ENCODE measurements at regions not wholly inside any gene's neighbourhood (a gene's known extent, or its start where the extent isn't known, plus 50 kb on each side); places are given as distances from the start of the nearest gene placed in this dataset.
A peak's percentile ranks its signal among the peaks of the same experiment; 100 is the strongest.
"Not testable (repeated sequence)": the region's sequence is repeated elsewhere in the genome, so short reads cannot be mapped to it uniquely, and the experiment has no call there.

DNA sequence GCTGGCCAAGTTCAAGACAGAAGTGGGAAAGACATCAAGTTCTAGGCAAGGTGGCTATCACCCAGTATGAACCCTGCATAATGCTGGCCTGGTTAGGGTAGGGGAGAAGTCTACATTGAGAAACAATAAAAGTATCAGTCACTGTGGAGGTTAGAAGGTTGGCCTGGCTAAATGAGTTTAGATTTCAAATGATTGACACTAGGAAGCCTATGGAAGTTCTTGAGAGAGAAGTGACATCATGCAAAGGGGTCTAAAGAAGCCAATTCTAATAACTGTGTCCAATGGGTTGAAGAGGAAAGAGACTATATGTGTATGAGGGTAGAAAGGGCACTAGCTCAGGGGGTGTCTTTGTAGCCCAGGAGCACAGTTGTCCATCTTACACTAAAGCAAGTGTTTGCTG lies 98.5 kb upstream of the MBIP start:
- no peak for TF ChIP-seq POLR2AphosphoS5 (IDR thresholded peaks at IDR 0.05)
- no peak for TF ChIP-seq CTCF (IDR thresholded peaks at IDR 0.05; ENCODE audit: poor library complexity, severe bottlenecking)
- no peak for TF ChIP-seq RAD21 (conservative IDR thresholded peaks at IDR 0.05)
- TF ChIP-seq REST (IDR thresholded peaks at IDR 0.05; ENCODE audit: borderline replicate concordance) = no peak
- TF ChIP-seq TAF1 (IDR thresholded peaks at IDR 0.05; ENCODE audit: low read depth) = no peak
- no peak for TF ChIP-seq SMC3 (conservative IDR thresholded peaks at IDR 0.05; ENCODE audit: poor library complexity)
- no peak for TF ChIP-seq MXI1 (conservative IDR thresholded peaks at IDR 0.05; ENCODE audit: poor library complexity, severe bottlenecking)
- TF ChIP-seq EZH2 (IDR thresholded peaks at IDR 0.05; ENCODE audit: borderline replicate concordance, insufficient read depth, low read length, poor library complexity, severe bottlenecking) = no peak
- TF ChIP-seq EP300 (conservative IDR thresholded peaks at IDR 0.05; ENCODE audit: poor library complexity, severe bottlenecking) = no peak
- no peak overlapping the region for H3K9ac ChIP-seq (ENCODE audit: low read length)
- H3K4me3 ChIP-seq (ENCODE audit: low read length) = no peak overlapping the region
- no peak overlapping the region for H2AFZ ChIP-seq (ENCODE audit: low read depth, low read length)
- H3K79me2 ChIP-seq (replicated peaks; ENCODE audit: insufficient read depth, low read length) = no peaks in the 10 kb centered on the region
- H3K9me2 ChIP-seq (ENCODE audit: insufficient read depth, low read length) = no peaks in the 10 kb centered on the region
- H3K9me3 ChIP-seq (ENCODE audit: low read length) = no peaks in the 10 kb centered on the region
- no peaks in the 10 kb centered on the region for H3F3A ChIP-seq (ENCODE audit: insufficient read depth, low read length, poor library complexity, severe bottlenecking)
- H3K4me2 ChIP-seq (ENCODE audit: low read length) = no peak overlapping the region
- H3K27me3 ChIP-seq (ENCODE audit: insufficient read depth, low read depth, low read length) = no peaks in the 10 kb centered on the region
- H3K27ac ChIP-seq (ENCODE audit: low read length) = no peak overlapping the region
- no peaks in the 10 kb centered on the region for H3K36me3 ChIP-seq (ENCODE audit: insufficient read depth, low read length)
- no peaks in the 10 kb centered on the region for H4K20me1 ChIP-seq (ENCODE audit: insufficient read depth)

DNA sequence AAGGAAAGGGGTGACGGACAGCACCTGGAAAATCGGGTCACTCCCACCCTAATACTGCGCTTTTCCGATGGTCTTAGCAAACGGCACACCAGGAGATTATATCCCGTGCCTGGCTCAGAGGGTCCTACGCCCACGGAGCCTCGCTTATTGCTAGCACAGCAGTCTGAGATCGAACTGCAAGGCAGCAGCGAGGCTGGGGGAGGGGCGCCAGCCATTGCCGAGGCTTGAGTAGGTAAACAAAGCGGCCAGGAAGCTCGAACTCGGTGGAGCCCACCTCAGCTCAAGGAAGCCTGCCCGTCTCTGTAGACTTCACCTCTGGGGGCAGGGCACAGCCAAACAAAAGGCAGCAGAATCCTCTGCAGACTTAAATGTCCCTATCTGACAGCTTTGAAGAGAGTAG lies 91.5 kb upstream of the MBIP start:
- H3K36me3 ChIP-seq (ENCODE audit: insufficient read depth, low read length); H3K4me2 ChIP-seq (ENCODE audit: low read length); H3K27ac ChIP-seq (ENCODE audit: low read length); H2AFZ ChIP-seq (ENCODE audit: low read depth, low read length); H3K4me3 ChIP-seq (ENCODE audit: low read length); H3K9ac ChIP-seq (ENCODE audit: low read length); H4K20me1 ChIP-seq (ENCODE audit: insufficient read depth); H3K27me3 ChIP-seq (ENCODE audit: insufficient read depth, low read depth, low read length); H3K79me2 ChIP-seq (replicated peaks; ENCODE audit: insufficient read depth, low read length); H3K9me2 ChIP-seq (ENCODE audit: insufficient read depth, low read length); H3F3A ChIP-seq (ENCODE audit: insufficient read depth, low read length, poor library complexity, severe bottlenecking); H3K9me3 ChIP-seq (ENCODE audit: low read length): not testable (repeated sequence)

DNA sequence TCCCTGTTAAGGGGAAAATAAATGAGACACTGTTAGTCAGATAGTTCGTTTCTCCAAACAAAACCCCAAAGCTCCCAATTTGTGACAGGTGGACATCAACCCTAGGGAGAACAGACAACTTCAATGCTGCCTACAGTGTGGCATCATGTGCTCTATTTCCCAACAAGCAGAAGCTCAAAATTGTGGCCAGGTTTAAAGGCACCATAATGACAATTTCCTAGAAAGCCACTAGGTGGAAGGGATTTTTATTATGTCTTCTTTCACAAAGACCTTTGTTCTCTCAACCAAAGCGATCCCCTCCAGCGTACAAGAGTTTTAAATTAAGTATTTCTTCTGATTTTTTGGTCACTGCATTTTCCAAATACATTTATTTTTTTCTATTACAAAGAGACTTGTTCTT lies 88.0 kb upstream of the MBIP start:
- H3K9ac ChIP-seq (ENCODE audit: low read length) = no peak overlapping the region
- H3F3A ChIP-seq (ENCODE audit: insufficient read depth, low read length, poor library complexity, severe bottlenecking) = no peaks in the 10 kb centered on the region
- H3K27me3 ChIP-seq (ENCODE audit: insufficient read depth, low read depth, low read length) = no peaks in the 10 kb centered on the region
- H2AFZ ChIP-seq (ENCODE audit: low read depth, low read length) = no peak overlapping the region
- H3K27ac ChIP-seq (ENCODE audit: low read length) = no peak overlapping the region
- H3K79me2 ChIP-seq (replicated peaks; ENCODE audit: insufficient read depth, low read length) = no peaks in the 10 kb centered on the region
- no peaks in the 10 kb centered on the region for H3K36me3 ChIP-seq (ENCODE audit: insufficient read depth, low read length)
- no peaks in the 10 kb centered on the region for H4K20me1 ChIP-seq (ENCODE audit: insufficient read depth)
- H3K9me3 ChIP-seq (ENCODE audit: low read length) = no peaks in the 10 kb centered on the region
- no peak overlapping the region for H3K4me2 ChIP-seq (ENCODE audit: low read length)
- H3K9me2 ChIP-seq (ENCODE audit: insufficient read depth, low read length) = no peaks in the 10 kb centered on the region
- H3K4me3 ChIP-seq (ENCODE audit: low read length) = no peak overlapping the region
- TF ChIP-seq CTCF (IDR thresholded peaks at IDR 0.05; ENCODE audit: poor library complexity, severe bottlenecking) = peak; percentile 12
- TF ChIP-seq REST (IDR thresholded peaks at IDR 0.05; ENCODE audit: borderline replicate concordance) = no peak
